ENCODE measurements at regions not wholly inside any gene's neighbourhood (a gene's known extent, or its start where the extent isn't known, plus 50 kb on each side); places are given as distances from the start of the nearest gene placed in this dataset.

GRCh38 chr2:221095356-221095755 lies 476.7 kb downstream of the EPHA4 start:
- H3K79me2 ChIP-seq = no peaks in the 10 kb centered on the region
- H3K27me3 ChIP-seq = peaks cover 3% of the 10 kb centered on the region
- H3K9me2 ChIP-seq (replicated peaks; ENCODE audit: insufficient read depth) = no peaks in the 10 kb centered on the region
- H3K4me2 ChIP-seq = no peak overlapping the region
- H4K20me1 ChIP-seq (ENCODE audit: insufficient read depth, poor library complexity, severe bottlenecking) = no peaks in the 10 kb centered on the region
- H2AFZ ChIP-seq = no peak overlapping the region
- H3K4me1 ChIP-seq (ENCODE audit: insufficient read depth) = peaks cover 7% of the 10 kb centered on the region
- WGBS (ENCODE audit: low lambda C conversion rate, missing lambda C conversion rate) = 17% methylated on average over 1 of the region's 1 CpG
- TF ChIP-seq EZH2phosphoT487 (IDR thresholded peaks at IDR 0.05; ENCODE audit: low read depth, severe bottlenecking, unreplicated experiment) (no peak), EZH2 (IDR thresholded peaks at IDR 0.05; ENCODE audit: borderline replicate concordance) (no peak), CTCF (IDR thresholded peaks at IDR 0.05; ENCODE audit: poor library complexity) (no peak)
- no peak overlapping the region for H3K4me3 ChIP-seq
- no peaks in the 10 kb centered on the region for H3K36me3 ChIP-seq (replicated peaks; ENCODE audit: insufficient read depth, low read depth)
- no peak for DNase-seq (ENCODE audit: low spot score)
- H3K27ac ChIP-seq = no peak overlapping the region
- H3K9me3 ChIP-seq (ENCODE audit: low read depth) = no peaks in the 10 kb centered on the region

- H3K4me2 ChIP-seq = no peak overlapping the region
- H3K4me1 ChIP-seq (ENCODE audit: insufficient read depth) = peaks cover 7% of the 10 kb centered on the region
- no peaks in the 10 kb centered on the region for H3K9me2 ChIP-seq (replicated peaks; ENCODE audit: insufficient read depth)
- no peaks in the 10 kb centered on the region for H3K9me3 ChIP-seq (ENCODE audit: low read depth)
- no peak for DNase-seq (ENCODE audit: low spot score)
- WGBS (ENCODE audit: low lambda C conversion rate, missing lambda C conversion rate) = 70% methylated on average over 10 of the region's 10 CpGs
- no peaks in the 10 kb centered on the region for H3K36me3 ChIP-seq (replicated peaks; ENCODE audit: insufficient read depth, low read depth)
- no peak overlapping the region for H2AFZ ChIP-seq
- H3K27me3 ChIP-seq = peaks cover 3% of the 10 kb centered on the region
- H3K4me3 ChIP-seq = no peak overlapping the region
- H3K27ac ChIP-seq = no peak overlapping the region
- H4K20me1 ChIP-seq (ENCODE audit: insufficient read depth, poor library complexity, severe bottlenecking) = no peaks in the 10 kb centered on the region
- no peaks in the 10 kb centered on the region for H3K79me2 ChIP-seq
- TF ChIP-seq EZH2 (IDR thresholded peaks at IDR 0.05; ENCODE audit: borderline replicate concordance) (no peak), EZH2phosphoT487 (IDR thresholded peaks at IDR 0.05; ENCODE audit: low read depth, severe bottlenecking, unreplicated experiment) (no peak), CTCF (IDR thresholded peaks at IDR 0.05; ENCODE audit: poor library complexity) (no peak)
These were observed 475.2 kb downstream of the EPHA4 start for GRCh38 chr2:221096706-221097567.

GRCh38 chr2:221097568-221097915 lies 474.6 kb downstream of the EPHA4 start:
- no peak for DNase-seq (ENCODE audit: low spot score)
- H3K4me1 ChIP-seq (ENCODE audit: insufficient read depth) = peaks cover 7% of the 10 kb centered on the region
- H3K4me2 ChIP-seq = no peak overlapping the region
- peaks cover 3% of the 10 kb centered on the region for H3K27me3 ChIP-seq
- no peaks in the 10 kb centered on the region for H3K9me3 ChIP-seq (ENCODE audit: low read depth)
- H3K27ac ChIP-seq = no peak overlapping the region
- 79% methylated on average over 1 of the region's 1 CpG for WGBS (ENCODE audit: low lambda C conversion rate, missing lambda C conversion rate)
- no peaks in the 10 kb centered on the region for H3K9me2 ChIP-seq (replicated peaks; ENCODE audit: insufficient read depth)
- no peaks in the 10 kb centered on the region for H3K36me3 ChIP-seq (replicated peaks; ENCODE audit: insufficient read depth, low read depth)
- H2AFZ ChIP-seq = no peak overlapping the region
- H3K79me2 ChIP-seq = no peaks in the 10 kb centered on the region
- H4K20me1 ChIP-seq (ENCODE audit: insufficient read depth, poor library complexity, severe bottlenecking) = no peaks in the 10 kb centered on the region
- no peak overlapping the region for H3K4me3 ChIP-seq
- no peak for TF ChIP-seq EZH2phosphoT487 (IDR thresholded peaks at IDR 0.05; ENCODE audit: low read depth, severe bottlenecking, unreplicated experiment)
- TF ChIP-seq CTCF (IDR thresholded peaks at IDR 0.05; ENCODE audit: poor library complexity) = no peak
- TF ChIP-seq EZH2 (IDR thresholded peaks at IDR 0.05; ENCODE audit: borderline replicate concordance) = no peak

Data from hepatocyte (in vitro differentiated cells).